Peyer's patch (tissue), 4 donors: ENCODE measurements at regions not wholly inside any gene's neighbourhood (a gene's known extent, or its start where the extent isn't known, plus 50 kb on each side); places are given as distances from the start of the nearest gene placed in this dataset.

Source experiments
- CTCF ChIP-seq, 6 experiments: fragments of 450-650 bp in 4 of 6; fragments of 200-600 bp in 2 of 6; sonication (generic) in 1 of 6; IDR thresholded peaks; one replicate each; pipeline ENCODE4 v1.5.1; 2017 to 2019; ENCODE audit warnings: antibody characterized with exemption in 6 of 6, mild to moderate bottlenecking in 3 of 6, moderate library complexity in 1 of 6
- POLR2A ChIP-seq, 2 donors: fragments of 450-650 bp; IDR thresholded peaks; one replicate each; pipeline ENCODE4 v1.5.1; 2017; ENCODE audit warnings: antibody characterized with exemption in 2 of 2, mild to moderate bottlenecking in 2 of 2, moderate library complexity in 2 of 2

GRCh38 chr6:163665464-163665863 is 250.9 kb downstream of the QKI start:
- TF ChIP-seq CTCF (IDR thresholded peaks at IDR 0.05), result no peak
- no peak for TF ChIP-seq POLR2A (IDR thresholded peaks at IDR 0.05)
